HG02981 (cell line): ENCODE measurements at regions not wholly inside any gene's neighbourhood (a gene's known extent, or its start where the extent isn't known, plus 50 kb on each side); places are given as distances from the start of the nearest gene placed in this dataset.

Source experiments
- ATAC-seq: cut with Tn5 transposase; IDR thresholded peaks from one replicate; pipeline ENCODE4 v1.9.1; 2021; ENCODE audit warnings: mild to moderate bottlenecking, moderate library complexity; ENCODE audit not compliant: unreplicated experiment

GRCh38 chr17:33750943-33751701 is 458.0 kb upstream of the ASIC2 start:
- peak; percentile 50 for ATAC-seq

- ATAC-seq = no peak
Measured at GRCh38 chr17:33751702-33752065, 458.6 kb upstream of the ASIC2 start.

GRCh38 chr17:33753452-33753851 is 460.4 kb upstream of the ASIC2 start:
- ATAC-seq = no peak

DNA sequence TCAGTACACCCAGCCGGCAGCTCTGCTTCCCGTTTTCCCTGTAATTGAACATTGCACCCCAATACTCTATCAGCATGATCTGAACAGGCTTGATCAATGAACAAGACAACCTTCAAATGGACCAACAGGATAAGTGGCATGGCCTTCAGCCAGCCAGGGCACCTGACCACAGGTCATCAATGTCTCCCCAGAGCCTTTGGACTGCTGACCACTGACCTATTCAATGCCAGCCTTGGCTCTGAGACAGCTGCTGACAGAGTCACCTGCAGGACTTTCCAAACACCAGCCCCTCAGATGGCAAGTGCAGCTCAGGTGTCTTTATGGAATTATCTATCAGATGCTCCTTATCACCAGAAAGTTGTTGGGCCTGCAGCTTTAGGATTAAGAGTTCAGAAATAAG is 462.9 kb upstream of the ASIC2 start:
- no peak for ATAC-seq

DNA sequence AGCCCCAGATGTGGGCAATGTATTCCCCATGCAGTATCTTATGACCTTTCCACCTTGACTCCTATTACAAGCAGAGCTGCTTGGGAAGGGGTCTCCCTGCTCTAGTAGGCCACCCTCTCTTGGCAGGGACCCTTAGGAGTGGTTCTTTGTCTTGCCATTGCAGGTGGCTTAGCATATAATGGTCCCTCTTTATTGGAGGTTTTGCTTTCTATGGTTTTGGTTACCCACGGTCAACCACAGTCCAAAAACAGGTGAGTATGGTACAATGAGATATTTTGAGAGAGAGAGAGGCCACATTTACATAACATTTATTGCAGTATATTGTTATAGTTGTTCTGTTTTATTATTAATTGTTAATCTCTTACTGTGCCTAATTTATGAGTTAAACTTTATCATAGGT is 472.8 kb upstream of the ASIC2 start:
- no peak for ATAC-seq

DNA sequence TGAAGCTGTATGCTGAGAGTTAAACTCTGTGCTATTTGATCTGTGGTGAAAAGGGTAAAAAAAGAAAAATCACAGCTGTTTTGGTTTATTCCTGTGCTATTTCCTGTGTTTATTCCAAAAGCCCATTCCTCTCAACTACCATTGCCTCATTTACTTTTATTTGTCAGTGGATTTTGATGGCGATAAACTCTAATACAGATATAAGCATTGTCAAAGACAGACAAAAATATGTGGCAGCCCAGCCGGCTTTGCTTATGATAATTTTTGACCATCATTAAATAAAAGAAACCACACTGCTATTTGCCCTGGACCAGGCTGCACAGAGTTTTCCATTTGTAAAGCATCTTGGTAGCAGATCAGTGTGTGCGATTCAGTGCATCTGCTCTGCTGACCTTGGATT is 473.6 kb upstream of the ASIC2 start:
- ATAC-seq = no peak

DNA sequence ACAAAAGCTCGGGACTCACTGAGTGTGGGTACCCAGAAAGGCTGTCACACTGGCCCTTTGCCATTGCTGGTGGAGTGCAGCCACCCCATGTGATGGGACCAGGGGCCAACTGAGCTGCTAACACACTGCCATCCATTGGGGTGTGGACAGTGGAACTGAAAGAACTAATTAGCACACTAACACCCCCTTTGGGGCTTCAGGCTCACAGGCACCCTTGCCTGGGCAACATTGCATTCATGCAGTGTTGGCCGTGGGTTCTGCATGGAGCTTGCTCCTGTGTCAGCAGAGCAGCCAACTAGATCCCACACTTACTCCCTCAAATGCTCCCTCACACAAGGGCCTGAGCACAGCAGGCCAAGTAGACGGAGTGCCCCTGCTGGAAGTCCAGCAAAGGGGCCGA is 476.0 kb upstream of the ASIC2 start:
- ATAC-seq = no peak

DNA sequence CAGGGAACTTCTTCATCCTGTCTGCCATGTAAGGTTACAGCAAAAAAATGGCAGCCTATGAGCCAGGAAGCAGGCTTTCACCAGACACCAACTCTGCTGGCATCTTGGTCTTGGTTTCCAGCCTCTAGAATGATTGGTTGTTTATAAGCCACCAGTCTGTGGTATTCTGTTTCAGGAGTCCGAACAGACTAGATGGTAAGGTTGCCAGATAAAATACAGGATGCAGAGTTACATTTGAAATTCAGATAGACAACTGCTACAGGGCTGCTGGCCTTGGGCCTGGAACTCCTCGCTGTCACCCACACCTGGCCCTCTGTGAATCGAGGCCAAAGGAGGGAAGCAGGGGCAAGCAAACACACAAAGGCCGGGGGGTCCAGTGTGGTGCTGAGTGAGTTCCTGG is 478.8 kb upstream of the CCL2 start:
- no peak for ATAC-seq

DNA sequence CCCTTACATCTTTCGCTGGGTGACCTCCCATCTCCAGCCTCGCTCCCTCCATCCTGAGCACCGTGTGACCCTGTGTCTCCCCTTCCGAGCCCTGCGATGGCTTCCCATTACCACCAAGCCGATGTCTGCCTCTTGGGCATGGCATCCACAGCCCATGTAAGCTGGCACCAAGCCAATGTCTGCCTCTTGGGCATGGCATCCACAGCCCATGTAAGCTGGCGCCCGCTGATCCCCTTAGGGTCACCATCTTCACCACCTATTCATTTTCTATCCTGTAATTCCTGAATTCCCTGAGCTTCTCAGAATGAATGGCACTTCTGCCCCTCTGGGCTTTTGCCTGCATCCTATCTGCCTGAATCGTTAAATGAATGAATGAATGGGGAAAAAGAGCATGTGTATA is 478.2 kb upstream of the CCL2 start:
- no peak for ATAC-seq

GRCh38 chr17:33777674-33778073 is 477.4 kb upstream of the CCL2 start:
- no peak for ATAC-seq

- ATAC-seq = no peak
Measured at GRCh38 chr17:33778505-33779233, 476.4 kb upstream of the CCL2 start.

GRCh38 chr17:33779234-33779591 is 475.9 kb upstream of the CCL2 start:
- ATAC-seq = no peak

DNA sequence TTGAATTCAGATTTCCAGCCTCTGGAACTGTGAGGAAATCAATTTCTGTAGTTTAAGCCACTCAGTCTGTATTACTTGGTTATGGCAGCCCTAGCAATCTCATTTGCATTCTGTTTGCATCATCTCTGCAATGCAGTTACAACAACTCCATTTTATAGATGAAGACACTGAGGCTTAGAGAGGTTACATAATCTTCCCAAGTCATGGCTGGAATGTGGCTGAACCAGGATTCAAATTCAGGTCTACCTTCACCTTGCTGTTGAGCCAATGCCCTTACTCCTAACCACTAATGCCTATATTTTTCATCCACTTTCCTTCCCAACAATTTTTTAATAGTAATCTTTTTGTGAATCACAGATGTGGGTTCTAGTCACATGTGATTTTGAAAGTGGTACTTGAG is 469.8 kb upstream of the CCL2 start:
- no peak for ATAC-seq

GRCh38 chr17:33786478-33786877 is 468.6 kb upstream of the CCL2 start:
- ATAC-seq = no peak

DNA sequence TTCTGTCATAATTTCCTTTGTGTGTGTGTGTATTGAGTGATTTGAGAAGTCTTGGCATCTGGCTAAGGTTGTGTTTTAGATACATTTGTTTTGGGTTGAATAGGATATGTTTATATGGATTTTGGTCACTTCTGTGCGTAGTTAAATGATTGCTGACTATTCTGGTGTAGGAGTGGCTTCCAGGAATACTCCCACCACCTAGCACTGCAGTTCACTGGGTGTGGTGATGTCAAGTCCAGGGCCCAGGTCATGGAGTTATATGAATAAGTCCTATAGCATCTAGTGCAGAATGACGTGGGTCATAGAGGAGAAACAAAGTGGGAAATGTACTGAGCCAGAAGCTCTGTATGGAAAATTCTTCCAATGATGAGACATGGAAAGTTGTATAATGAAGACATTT is 465.4 kb upstream of the CCL2 start:
- ATAC-seq = no peak

DNA sequence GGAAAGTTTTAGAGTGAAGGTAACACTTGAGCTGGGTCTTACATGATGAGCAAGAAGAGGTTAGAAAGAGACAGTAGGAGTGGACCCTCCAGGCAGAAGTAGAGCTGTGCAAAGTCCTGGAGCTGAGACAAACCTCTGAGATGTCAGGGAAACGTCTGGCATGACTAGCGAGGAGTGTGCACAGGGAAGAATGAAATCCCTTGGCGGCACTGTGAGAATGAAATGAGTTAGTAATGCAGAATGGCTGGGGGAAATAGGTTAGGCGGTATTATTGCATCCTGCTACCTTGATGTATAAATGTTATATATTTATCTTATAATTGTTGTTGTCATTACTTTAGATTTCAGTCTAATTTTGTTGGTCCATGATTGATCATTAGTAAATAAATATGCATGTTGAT is 457.9 kb upstream of the CCL2 start:
- no peak for ATAC-seq

DNA sequence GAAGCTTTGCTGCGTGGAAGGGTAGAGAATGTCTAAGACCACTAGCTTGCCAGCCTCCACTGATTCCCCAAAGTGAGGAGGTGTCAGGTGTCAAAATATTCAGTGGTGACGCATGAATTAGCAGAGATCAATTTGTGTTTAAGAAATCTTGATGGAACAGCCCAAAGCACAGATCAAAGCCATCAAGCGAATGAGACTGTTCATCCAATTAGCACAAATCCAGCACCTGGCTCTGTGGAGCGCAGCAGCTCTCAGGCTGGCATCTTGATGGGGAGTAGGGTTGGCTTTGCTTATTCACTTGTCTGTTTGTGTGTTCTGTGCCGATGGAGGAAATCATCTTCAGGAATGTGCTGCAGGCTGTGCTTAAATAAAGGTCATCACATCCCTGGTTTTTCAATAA is 456.8 kb upstream of the CCL2 start:
- no peak for ATAC-seq

DNA sequence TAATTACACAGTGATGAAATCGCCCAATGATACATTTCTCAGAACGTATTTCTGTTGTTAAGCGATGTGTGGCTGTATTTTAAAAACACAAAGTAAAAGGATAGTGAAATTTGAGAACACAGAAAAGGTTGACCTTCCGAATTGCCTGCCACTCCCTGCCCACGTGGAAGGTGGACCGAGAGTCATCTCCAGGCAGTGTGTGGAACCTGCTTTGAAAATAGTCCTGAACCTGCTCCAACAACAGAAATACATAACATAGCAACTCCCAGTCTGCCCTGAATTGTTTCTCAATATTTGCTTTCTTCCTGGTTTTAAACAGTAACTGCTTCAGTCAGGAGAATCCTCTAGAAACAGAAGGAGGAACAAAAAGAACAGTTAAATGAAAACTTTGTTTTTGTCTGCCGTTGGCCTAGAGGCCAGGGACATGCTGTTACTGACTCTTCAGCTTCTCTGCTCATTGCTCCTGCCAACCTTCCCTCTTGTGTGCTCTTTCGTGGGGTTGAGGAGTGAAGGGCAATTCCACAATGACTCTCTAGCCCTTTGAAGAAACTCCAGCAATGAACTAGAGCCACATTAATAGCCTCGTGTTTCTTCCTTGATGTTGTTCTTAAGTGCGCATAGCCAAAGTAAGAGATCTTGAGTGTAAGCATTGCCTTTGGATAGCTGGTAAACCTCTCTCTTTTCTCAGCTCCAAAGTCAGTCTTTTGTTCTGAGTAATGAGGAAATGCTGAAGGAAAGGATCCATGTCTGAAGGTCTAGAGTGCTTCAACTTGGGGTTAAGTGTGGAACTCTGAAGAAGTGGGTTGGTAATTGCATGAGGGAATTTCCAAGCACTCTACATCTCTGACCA is 452.5 kb upstream of the CCL2 start:
- ATAC-seq = no peak

DNA sequence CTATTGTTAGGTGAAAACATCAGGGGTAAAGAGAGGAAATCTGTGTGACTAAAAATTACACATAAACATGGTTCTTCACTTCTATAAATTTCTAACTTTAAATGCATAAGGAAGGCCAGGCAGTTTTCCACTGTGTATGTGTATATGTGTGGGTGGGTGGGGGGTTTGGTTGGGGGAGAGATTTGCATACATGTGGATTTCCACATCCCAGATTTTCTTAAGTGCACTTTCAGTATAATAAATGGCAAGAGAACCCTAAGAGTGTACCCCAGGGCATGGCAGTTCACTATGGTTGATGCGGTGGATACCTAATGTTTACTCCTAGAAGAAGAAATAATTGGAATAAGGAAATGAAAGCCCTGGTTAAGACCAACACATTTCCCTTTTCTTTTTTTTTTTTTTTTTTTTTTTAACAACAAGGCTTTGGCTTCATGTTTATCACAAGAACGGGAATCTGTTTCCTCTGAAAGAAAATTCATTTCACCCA is 451.8 kb upstream of the CCL2 start:
- no peak for ATAC-seq

- ATAC-seq = no peak
Measured at GRCh38 chr17:33803686-33804085, 451.4 kb upstream of the CCL2 start.

GRCh38 chr17:33804401-33804800 is 450.7 kb upstream of the CCL2 start:
- ATAC-seq = no peak

- ATAC-seq = no peak
Measured at GRCh38 chr17:33806631-33807030, 448.5 kb upstream of the CCL2 start.
